HUES6 (cell line): ENCODE measurements at regions not wholly inside any gene's neighbourhood (a gene's known extent, or its start where the extent isn't known, plus 50 kb on each side); places are given as distances from the start of the nearest gene placed in this dataset.

Source experiments
- H3K27ac ChIP-seq: 2 replicates; pipeline ENCODE4 v1.7.0; 2013; ENCODE audit warnings: low read depth, mild to moderate bottlenecking, low read length, inconsistent platforms
- H3K27me3 ChIP-seq: 2 replicates; pipeline ENCODE4 v1.6.1; 2013; ENCODE audit warnings: low read length; ENCODE audit not compliant: control insufficient read depth, insufficient read depth
- H3K36me3 ChIP-seq: 2 replicates; pipeline ENCODE4 v1.6.1; 2013; ENCODE audit warnings: low read length; ENCODE audit not compliant: control insufficient read depth, insufficient read depth
- H3K4me1 ChIP-seq: 2 replicates; pipeline ENCODE4 v1.6.1; 2013; ENCODE audit warnings: low read length; ENCODE audit not compliant: control insufficient read depth, insufficient read depth
- H3K4me3 ChIP-seq: 2 replicates; pipeline ENCODE4 v1.5.1; 2013; ENCODE audit warnings: low read depth, low read length
- H3K9ac ChIP-seq: one replicate; pipeline ENCODE4 v1.6.1; 2013; ENCODE audit warnings: mild to moderate bottlenecking, low read length
- H3K9me3 ChIP-seq: 2 replicates; pipeline ENCODE4 v1.6.1; 2013; ENCODE audit warnings: low read depth, low read length; ENCODE audit not compliant: control insufficient read depth, insufficient read depth

GRCh38 chr4:52231526-52231925 lies 180.4 kb downstream of the SPATA18 start:
- Histone ChIP-seq H3K4me3 (no peak overlapping the region), H3K9ac (no peak overlapping the region), H3K27ac (no peak overlapping the region), H3K36me3 (no peaks in the 10 kb centered on the region), H3K9me3 (no peaks in the 10 kb centered on the region), H3K4me1 (no peaks in the 10 kb centered on the region), H3K27me3 (no peaks in the 10 kb centered on the region)

DNA sequence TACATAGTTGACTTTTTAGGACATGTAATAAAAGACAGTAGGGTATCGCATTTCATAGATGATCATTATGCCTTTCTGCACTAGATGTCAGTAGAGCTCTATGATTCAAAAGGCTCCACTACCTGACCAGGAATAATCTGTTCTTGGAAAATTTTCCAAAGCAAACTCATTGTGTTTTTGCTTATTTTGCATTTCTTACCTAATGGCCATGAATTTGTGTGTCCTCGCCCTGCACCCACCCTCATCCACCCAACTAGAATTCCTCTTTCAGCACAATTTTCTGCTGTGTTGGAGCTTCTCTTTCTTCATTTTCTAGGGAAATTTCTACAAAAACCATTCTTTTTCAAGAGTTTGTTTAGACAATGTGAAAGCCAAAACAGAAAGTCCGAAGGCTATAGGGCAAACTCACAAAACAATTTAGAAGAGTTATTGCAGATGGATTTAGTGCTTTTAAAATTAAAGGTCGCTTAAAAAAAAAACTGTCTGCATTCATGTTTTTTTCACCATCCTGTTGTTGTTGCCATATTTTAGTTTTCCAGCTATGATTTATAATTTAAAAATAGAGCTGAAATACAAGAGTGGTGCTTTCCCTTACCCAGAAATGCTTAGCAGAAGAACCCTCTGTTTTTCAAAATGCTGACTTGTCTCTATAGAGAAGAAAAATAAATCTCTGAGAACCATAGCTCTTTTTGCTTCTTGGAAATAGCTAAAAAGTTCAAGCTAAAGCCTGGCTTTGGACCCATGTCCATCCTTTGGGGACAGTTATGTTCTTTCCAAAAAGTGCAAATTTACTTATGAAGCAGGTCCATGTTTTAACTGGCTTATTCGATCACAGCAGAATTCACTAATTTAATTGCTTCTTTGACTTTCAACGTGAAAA lies 183.7 kb downstream of the SPATA18 start:
- Histone ChIP-seq H3K9me3 (no peaks in the 10 kb centered on the region), H3K36me3 (no peaks in the 10 kb centered on the region), H3K9ac (no peak overlapping the region), H3K4me3 (no peak overlapping the region), H3K27ac (no peak overlapping the region; the same call in 1 of the 2 replicates), H3K4me1 (no peaks in the 10 kb centered on the region), H3K27me3 (no peaks in the 10 kb centered on the region)

GRCh38 chr4:52235552-52236201 lies 184.6 kb downstream of the SPATA18 start:
- no peaks in the 10 kb centered on the region for H3K27me3 ChIP-seq
- no peaks in the 10 kb centered on the region for H3K9me3 ChIP-seq
- H3K9ac ChIP-seq = no peak overlapping the region
- no peak overlapping the region; the same call in 1 of the 2 replicates for H3K27ac ChIP-seq
- H3K4me3 ChIP-seq = no peak overlapping the region
- H3K4me1 ChIP-seq = no peaks in the 10 kb centered on the region
- H3K36me3 ChIP-seq = no peaks in the 10 kb centered on the region

GRCh38 chr4:52241916-52242315 lies 190.8 kb downstream of the SPATA18 start:
- Histone ChIP-seq H3K9me3 (0 out of 2 replicates have a peak, but pooled peaks cover 3% of the 10 kb centered on the region), H3K36me3 (no peaks in the 10 kb centered on the region)

DNA sequence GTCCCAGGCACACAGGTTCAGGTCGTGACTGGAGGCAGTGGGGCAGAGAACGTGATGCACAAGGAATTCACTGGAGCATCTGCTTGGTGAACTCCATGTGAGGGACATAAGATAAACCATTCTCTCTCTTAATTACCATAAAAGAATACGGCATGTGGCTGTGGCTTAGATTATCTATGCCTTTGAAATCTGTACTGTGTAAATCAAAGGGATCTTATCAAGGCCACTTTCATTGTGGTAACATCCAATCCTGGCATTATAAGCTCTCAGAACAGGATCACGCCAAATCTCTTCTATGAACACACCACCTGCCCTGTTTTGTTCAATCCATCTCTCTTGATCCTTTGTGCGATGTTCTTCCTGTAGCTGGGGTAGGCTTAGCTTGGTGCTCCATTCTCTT lies 192.3 kb downstream of the SPATA18 start:
- H3K4me1 ChIP-seq = peaks cover 6% of the 10 kb centered on the region
- H3K36me3 ChIP-seq = no peaks in the 10 kb centered on the region
- H3K27me3 ChIP-seq = no peaks in the 10 kb centered on the region
- H3K9ac ChIP-seq = no peak overlapping the region
- no peak overlapping the region for H3K27ac ChIP-seq
- 0 out of 2 replicates have a peak, but pooled peaks cover 3% of the 10 kb centered on the region for H3K9me3 ChIP-seq
- no peak overlapping the region for H3K4me3 ChIP-seq

More at GRCh38 chr4:52241916-52242315, 190.8 kb downstream of the SPATA18 start:
- Histone ChIP-seq H3K4me1 (peaks cover 6% of the 10 kb centered on the region), H3K4me3 (no peak overlapping the region), H3K27ac (no peak overlapping the region), H3K9ac (no peak overlapping the region), H3K27me3 (no peaks in the 10 kb centered on the region)

DNA sequence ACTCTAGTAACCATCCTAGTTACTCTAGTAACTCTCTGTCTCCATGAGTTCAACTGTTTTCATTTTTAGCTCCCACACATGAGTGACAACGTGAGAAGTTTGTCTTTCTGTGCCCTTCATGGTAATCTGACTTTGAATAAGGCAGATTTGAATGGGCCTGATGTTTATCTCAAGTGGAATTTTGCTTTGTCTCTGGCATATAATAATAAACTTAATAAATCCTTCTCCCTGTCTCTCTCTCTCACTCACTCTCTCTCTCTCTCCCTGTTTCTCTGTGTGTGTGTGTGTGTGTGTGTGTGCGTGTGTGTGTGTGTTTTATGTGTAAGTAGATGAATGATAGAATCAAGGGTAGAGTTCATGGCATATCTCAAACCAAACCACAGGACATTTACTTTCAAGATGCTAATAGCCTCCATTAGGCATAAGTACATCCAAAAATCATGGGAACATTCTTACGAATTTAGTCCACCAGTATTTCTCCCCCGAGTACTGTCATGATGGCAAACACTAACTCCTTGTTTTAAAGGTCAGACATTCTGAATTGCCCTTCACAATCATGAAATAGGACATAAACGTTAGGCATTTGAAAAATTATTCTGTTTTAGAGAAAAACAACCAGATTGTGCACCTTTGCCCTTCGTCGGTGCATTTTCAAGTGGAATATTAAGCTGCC lies 193.1 kb downstream of the SPATA18 start:
- 0 out of 2 replicates have a peak, but pooled peaks cover 3% of the 10 kb centered on the region for H3K9me3 ChIP-seq
- H3K4me3 ChIP-seq = no peak overlapping the region
- H3K4me1 ChIP-seq = peaks cover 6% of the 10 kb centered on the region
- no peak overlapping the region for H3K9ac ChIP-seq
- H3K27ac ChIP-seq = no peak overlapping the region
- H3K27me3 ChIP-seq = no peaks in the 10 kb centered on the region
- H3K36me3 ChIP-seq = no peaks in the 10 kb centered on the region

- H3K4me3 ChIP-seq = no peak overlapping the region
- no peak overlapping the region for H3K27ac ChIP-seq
- H3K27me3 ChIP-seq = no peaks in the 10 kb centered on the region
- H3K9ac ChIP-seq = no peak overlapping the region
- 0 out of 2 replicates have a peak, but pooled peaks cover 3% of the 10 kb centered on the region for H3K9me3 ChIP-seq
- peaks cover 6% of the 10 kb centered on the region for H3K4me1 ChIP-seq
- H3K36me3 ChIP-seq = no peaks in the 10 kb centered on the region
Measured at GRCh38 chr4:52244848-52245247, 193.7 kb downstream of the SPATA18 start.

GRCh38 chr4:52246827-52247226 lies 195.7 kb downstream of the SPATA18 start:
- H3K4me3 ChIP-seq = no peak overlapping the region
- H3K27me3 ChIP-seq = no peaks in the 10 kb centered on the region
- H3K9ac ChIP-seq = no peak overlapping the region
- no peak overlapping the region for H3K27ac ChIP-seq
- peaks cover 6% of the 10 kb centered on the region for H3K4me1 ChIP-seq
- H3K9me3 ChIP-seq = peaks cover 6% of the 10 kb centered on the region
- H3K36me3 ChIP-seq = no peaks in the 10 kb centered on the region

DNA sequence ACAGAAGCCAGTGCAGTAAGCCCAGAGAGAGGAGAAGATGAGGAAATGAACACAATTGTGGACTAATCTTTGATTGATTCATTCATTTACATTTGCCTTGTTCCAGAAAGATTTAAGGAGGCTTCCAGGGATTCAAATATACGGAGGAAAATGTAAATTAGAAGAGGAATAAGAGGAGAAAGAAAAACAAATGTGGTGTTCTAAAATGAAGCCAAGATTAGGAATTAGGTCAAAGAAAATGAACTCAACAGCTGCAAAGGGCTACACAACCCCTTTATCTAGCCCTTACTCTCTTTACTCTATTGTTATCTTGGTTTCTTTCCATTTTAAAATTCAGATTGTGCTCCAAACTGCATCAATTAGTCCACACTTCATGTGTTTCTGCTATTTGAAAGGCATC lies 196.8 kb downstream of the SPATA18 start:
- H3K27ac ChIP-seq = no peak overlapping the region
- no peaks in the 10 kb centered on the region for H3K27me3 ChIP-seq
- peaks cover 6% of the 10 kb centered on the region for H3K4me1 ChIP-seq
- no peak overlapping the region for H3K4me3 ChIP-seq
- H3K9ac ChIP-seq = no peak overlapping the region
- no peaks in the 10 kb centered on the region for H3K36me3 ChIP-seq
- peaks cover 16% of the 10 kb centered on the region for H3K9me3 ChIP-seq

DNA sequence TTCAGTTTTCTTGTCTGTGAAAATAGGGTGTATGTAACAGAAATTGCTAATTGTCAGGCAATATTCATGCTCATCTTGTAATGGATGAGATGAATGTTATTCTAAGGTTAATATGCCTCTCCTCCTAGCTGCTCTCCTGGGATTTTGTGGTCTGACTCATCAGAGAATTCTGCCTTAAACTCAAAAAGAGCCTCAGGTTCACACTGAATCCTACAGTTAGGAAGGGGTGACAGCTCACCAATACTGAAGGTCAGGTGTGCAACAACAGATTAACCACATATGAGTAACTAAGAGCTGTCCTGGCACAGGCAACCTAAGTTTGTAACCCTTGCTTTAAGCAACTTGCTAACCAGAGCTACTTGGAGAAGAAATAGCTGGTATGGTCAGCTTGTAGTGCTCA lies 197.7 kb downstream of the SPATA18 start:
- H3K27ac ChIP-seq = no peak overlapping the region
- H3K4me1 ChIP-seq = peaks cover 6% of the 10 kb centered on the region
- H3K9ac ChIP-seq = no peak overlapping the region

DNA sequence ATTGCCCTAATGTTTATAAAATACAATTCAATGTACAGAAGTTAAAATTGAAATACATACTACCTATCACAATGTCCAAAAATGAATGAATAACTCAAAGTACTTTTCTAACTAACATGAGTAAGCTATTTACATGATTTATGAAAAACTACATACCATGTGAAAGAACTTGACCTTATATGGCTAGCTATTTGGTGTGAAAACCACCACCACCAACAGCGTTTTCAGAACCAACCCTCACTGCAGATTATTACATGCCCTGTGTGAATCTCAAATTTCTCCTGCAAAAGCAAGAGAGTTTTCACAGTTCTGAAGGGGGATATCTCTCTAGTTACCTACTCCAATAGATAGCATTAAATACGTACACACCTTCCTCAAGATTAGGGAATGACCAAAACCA lies 198.5 kb downstream of the SPATA18 start:
- Histone ChIP-seq H3K27me3 (no peaks in the 10 kb centered on the region), H3K4me3 (no peak overlapping the region), H3K4me1 (peaks cover 6% of the 10 kb centered on the region), H3K27ac (no peak overlapping the region), H3K9me3 (peaks cover 19% of the 10 kb centered on the region), H3K9ac (no peak overlapping the region), H3K36me3 (no peaks in the 10 kb centered on the region)

More for the DNA sequence above, 197.7 kb downstream of the SPATA18 start:
- Histone ChIP-seq H3K4me3 (no peak overlapping the region), H3K36me3 (no peaks in the 10 kb centered on the region), H3K9me3 (peaks cover 19% of the 10 kb centered on the region), H3K27me3 (no peaks in the 10 kb centered on the region)
